GM12865 (cell line): ENCODE measurements at regions not wholly inside any gene's neighbourhood (a gene's known extent, or its start where the extent isn't known, plus 50 kb on each side); places are given as distances from the start of the nearest gene placed in this dataset.

ENCODE experiments used
- DNase-seq: peaks from one replicate; pipeline ENCODE4 v3.0.0; 2010; ENCODE audit warnings: low read depth
- H3K4me3 ChIP-seq: 2 replicates; pipeline ENCODE4 v1.5.1; 2011; ENCODE audit warnings: mild to moderate bottlenecking, low read depth, low read length, control low read depth
- TF ChIP-seq, protein P1 (sequence below): IDR thresholded peaks from 2 replicates; pipeline ENCODE4 v1.5.1; 2011; ENCODE audit warnings: low read length, control low read depth, low read depth, inconsistent platforms; ENCODE audit not compliant: insufficient read depth; ENCODE audit errors: missing control alignments

DNA sequence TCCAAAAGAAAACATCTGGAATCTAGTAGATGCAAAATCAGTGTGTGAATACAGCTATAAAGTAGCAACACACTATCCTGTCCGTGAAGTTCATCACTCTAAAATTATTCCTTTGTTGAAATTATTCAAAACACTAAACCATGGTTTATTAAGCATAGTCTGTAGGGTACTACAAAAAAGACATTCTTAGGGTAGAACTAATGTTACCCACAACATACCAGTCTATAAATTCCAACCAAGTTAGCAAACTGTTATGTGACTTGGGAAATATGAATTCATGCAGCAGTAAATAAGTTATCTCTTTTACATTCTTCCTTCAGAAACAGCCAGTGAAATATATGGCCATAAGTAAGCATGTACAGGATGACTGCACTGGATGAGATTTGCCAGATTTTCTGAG, 580.3 kb upstream of the ADGRB3 start:
- no peak overlapping the region for H3K4me3 ChIP-seq
- no peak for DNase-seq
- TF ChIP-seq, protein P1, sequence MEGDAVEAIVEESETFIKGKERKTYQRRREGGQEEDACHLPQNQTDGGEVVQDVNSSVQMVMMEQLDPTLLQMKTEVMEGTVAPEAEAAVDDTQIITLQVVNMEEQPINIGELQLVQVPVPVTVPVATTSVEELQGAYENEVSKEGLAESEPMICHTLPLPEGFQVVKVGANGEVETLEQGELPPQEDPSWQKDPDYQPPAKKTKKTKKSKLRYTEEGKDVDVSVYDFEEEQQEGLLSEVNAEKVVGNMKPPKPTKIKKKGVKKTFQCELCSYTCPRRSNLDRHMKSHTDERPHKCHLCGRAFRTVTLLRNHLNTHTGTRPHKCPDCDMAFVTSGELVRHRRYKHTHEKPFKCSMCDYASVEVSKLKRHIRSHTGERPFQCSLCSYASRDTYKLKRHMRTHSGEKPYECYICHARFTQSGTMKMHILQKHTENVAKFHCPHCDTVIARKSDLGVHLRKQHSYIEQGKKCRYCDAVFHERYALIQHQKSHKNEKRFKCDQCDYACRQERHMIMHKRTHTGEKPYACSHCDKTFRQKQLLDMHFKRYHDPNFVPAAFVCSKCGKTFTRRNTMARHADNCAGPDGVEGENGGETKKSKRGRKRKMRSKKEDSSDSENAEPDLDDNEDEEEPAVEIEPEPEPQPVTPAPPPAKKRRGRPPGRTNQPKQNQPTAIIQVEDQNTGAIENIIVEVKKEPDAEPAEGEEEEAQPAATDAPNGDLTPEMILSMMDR, result no peak

DNA sequence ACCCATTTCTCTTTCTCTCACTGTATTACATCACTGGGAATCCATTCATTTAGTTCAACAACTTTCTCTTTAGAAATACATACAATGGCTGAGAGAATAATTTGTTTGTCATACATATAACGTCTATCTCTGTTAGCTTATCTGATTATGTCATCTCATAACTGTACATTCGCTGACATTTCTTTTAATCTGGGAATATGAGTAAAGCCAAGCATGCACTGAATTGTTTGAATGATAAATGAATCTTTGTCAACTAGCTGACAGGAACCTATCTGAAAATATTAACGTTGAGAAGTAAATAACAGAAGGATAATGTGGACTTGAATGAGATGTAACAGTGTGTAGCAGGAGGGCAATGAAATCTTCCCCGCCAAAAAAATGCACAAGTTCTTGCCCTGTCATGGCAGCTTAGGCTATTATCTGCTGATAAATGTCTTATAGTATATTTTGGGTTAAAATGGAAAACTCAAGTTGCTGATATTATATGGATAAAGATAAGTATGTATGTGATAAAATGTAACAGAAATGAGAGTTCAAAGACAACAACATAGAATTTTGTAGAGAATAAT, 581.2 kb upstream of the ADGRB3 start:
- no peak for DNase-seq
- TF ChIP-seq, protein P1, result no peak
- no peak overlapping the region for H3K4me3 ChIP-seq

GRCh38 chr6:68052234-68052633, 582.8 kb upstream of the ADGRB3 start:
- DNase-seq, result no peak
- H3K4me3 ChIP-seq, result no peak overlapping the region
- TF ChIP-seq, protein P1, result no peak

DNA sequence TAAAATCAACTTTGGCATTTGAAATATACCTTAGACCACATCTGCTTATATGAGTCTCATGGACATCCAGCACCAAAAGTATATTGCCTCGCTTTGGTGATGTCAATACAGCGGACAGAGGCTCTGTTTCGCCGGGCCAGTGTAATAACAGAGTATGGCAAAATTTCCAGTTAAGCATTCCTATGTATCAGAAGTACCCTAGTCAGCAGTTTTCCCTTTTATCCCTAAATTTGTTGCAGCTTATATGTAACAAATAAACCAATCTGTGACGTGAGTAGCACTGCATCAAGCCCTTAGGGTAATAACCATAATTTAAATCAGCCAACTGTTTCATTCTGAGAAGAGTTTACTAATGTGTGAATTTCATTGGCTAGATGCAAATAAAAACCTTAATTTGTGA, 585.5 kb upstream of the ADGRB3 start:
- TF ChIP-seq, protein P1, result no peak
- no peak overlapping the region for H3K4me3 ChIP-seq
- DNase-seq, result no peak

- TF ChIP-seq, protein P1, result no peak
- no peak for DNase-seq
- H3K4me3 ChIP-seq, result no peak overlapping the region
These were observed 588.3 kb upstream of the ADGRB3 start for GRCh38 chr6:68046756-68047155.

DNA sequence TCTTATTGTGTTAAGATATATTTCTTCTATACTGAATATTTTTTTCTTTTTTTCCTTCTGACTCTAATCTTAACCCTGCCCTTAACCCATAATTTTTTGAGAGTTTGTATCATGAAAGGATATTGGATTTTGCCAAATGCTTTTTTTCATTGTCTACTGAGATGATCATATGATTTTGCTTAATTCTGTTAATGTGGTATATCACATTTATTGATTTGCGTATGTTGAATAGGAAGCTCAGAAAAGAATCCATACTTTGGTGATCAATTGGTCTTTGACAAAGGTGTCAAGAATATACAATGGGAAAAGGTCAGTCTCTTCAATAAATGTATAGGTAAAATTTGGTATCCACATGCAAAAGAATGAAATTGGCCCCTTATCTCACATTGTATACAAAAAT, 588.8 kb upstream of the ADGRB3 start:
- TF ChIP-seq, protein P1, result no peak

DNA sequence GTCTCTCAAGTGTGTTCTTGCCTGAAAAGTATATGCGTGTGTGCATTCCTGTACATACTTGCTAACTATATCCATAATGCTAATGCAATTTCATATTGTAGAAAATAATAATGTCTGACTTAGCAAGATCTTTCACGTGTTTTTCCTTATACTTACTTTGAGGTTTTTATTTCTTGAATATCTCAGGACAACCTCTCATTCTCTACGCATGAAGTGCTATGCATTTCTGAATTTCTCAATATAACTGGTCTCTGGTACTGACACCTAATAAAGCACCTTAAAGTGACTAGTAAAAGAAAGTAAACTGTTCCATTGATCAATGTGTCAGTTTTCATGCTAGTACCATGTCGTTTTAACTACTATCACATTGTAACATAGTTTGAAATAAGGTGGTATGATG, 589.9 kb upstream of the ADGRB3 start:
- DNase-seq, result no peak
- TF ChIP-seq, protein P1, result no peak
- no peak overlapping the region for H3K4me3 ChIP-seq

More for the DNA sequence above, 588.8 kb upstream of the ADGRB3 start:
- DNase-seq, result no peak
- H3K4me3 ChIP-seq, result no peak overlapping the region
